Fibroblast of skin of scalp (primary cell): ENCODE measurements at regions not wholly inside any gene's neighbourhood (a gene's known extent, or its start where the extent isn't known, plus 50 kb on each side); places are given as distances from the start of the nearest gene placed in this dataset.
A peak's percentile ranks its signal among the peaks of the same experiment; 100 is the strongest.
"Not testable (repeated sequence)": the region's sequence is repeated elsewhere in the genome, so short reads cannot be mapped to it uniquely, and the experiment has no call there.

Source experiments
- DNase-seq: peaks from one replicate; pipeline ENCODE4 v3.0.0-alpha.2; 2013

DNA sequence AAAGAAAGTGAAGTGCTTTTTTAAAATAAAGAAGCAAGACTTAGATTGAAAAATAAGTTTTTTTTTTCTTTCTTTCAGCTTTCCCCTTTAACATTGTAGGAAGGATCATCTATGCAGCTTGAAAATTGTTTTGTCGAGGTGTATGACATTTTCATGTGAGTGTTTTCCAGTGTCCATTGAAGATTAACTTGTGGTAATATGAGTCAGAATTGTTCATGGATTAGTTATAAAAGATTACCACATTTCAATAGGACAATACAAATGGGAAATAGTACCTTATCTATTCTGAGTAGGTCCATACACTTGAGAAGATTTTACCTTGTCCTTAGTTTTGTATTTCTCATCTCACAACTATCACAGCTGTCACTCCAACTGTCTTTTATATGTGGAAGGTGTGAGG lies 1234.7 kb downstream of the NSUN3 start:
- DNase-seq, result no peak

DNA sequence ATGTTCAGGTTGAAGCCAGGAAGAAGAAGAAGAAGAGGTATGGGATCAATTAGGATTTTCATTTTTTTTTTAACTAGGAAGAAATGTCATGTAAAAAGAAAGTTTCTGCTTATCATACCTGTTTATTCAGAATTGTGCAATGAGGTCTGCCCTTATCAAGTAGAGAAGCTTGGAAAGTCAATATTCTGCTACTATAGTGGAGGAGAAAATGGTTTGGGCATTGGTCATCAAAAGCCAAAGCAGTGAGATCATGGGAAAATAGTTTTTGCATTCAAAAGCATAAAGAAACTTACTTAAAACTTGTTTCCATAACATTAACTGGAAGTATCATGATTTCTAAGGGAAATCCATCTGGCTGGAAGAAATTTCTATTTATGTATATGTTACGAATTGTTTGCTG lies 1239.2 kb downstream of the NSUN3 start:
- DNase-seq, result peak; percentile 75

DNA sequence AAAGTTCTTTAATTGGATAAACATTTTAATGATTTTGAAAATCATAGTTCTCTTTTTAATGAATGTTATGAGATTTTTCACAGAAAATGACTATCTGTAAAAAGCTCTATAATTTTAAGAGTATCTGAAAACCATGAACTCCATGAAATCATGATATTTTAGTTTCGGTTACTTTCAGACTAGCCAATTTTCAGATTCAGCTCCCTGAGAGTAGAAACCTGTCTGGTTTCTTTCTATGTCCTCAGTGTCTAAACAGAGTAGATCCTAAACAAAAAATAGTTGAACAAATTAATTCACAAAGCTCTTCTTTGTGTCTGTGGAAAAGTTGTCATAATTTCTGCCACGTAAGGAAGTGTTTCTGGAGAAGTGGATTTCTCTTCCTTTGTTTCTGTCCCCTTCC lies 1247.7 kb downstream of the NSUN3 start:
- no peak for DNase-seq

DNA sequence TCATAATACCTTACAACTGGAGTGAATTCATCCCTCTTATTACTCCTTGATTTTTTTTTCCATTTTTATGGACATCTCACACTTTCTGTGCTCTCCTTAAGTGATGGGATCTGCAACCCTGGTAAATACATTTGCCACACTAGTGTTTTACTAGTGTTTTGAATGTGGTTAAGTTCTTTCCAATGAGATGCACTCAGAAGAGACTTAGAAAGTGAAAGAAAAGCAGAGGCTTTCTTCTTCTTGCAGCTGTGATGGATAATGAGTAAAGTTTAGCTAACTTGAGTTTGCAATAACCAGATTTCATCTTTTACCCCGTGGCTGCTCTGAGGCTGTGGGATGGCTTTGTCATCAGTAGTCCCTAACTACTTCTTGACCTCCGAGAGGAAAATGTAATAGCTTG lies 1248.4 kb downstream of the NSUN3 start:
- no peak for DNase-seq

DNA sequence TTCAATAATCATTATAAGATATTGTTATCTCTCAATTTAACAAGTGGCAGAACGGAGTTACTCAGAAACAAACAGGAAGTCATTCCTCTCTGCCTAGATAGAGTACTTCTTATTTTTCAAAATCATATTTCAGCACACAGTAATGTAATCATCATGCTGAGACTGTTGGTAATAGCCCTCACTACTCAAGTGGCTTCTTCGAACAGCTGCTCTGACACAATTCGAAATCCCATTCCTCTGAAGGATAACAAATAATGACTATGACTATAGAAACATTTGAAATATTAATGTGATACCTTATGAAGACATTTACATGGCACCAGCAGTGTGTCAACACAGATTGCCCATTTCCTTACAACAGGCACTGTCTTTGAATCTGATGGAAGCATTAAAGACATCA lies 1249.8 kb downstream of the NSUN3 start:
- DNase-seq, result no peak

DNA sequence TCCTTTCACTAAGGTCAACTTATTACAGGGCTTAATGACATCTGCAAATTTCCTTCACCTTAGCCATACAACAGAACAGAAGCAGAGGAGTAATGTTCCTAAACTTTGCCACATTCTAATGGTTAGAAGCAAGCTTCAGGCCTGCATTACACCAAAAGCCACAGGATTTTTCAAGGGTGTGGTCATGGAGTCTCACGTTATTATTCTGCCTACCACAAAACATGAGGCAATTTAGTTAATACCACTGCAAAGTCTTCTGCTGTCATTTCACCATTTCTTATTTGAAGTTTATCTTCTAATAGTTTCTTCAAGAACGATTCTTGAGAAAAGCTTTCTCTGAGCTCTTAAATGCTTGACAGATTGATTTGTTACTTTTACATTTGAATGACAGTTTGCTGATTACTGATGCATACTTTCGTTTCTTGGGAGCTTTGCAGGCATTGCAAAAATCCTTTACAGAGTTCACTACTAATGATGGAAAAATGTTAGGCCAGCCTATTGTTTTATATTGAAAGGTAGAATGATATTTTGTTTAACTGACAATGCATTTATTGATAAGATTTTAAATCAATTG lies 1257.1 kb downstream of the NSUN3 start:
- DNase-seq, result peak; percentile 65

DNA sequence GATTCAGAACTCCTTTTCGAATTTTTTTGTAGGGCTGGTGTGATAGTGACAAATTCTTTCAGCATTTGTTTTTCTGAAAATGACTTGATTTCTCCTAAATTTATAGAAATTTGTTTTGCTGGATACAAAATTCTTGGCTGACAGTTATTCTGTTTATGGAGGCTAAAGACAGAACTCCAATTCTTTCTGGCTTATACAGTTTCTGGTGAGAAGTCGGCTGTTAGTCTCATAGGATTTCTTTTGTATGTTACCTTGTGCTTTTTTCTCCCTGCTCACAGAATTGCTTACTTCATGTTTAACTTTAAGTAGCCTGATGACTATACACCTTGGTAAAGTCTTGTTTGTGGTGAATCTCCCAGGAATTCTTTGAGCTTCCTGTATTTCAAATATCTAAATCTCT lies 1264.6 kb downstream of the NSUN3 start:
- DNase-seq, result no peak

DNA sequence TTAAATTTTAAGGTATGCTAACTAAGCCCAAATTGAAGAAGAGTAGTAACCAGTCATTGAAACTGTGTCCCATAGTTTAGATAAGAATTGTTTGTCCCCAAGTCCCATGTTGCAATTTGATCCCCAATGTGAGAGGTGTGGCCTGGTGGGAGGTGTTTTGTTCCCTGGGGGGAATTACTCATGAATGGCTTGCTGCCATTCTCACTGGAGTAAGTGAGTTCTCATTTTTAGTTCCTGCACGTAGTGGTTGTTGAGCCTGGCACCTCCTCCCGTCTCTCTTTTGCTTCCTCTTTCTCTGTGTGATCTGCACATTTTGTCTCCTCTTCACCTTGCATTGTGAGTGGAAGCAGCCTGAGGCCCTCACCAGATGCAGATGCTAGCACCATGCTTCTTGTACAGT lies 1271.0 kb downstream of the NSUN3 start:
- DNase-seq, result peak; percentile 7

DNA sequence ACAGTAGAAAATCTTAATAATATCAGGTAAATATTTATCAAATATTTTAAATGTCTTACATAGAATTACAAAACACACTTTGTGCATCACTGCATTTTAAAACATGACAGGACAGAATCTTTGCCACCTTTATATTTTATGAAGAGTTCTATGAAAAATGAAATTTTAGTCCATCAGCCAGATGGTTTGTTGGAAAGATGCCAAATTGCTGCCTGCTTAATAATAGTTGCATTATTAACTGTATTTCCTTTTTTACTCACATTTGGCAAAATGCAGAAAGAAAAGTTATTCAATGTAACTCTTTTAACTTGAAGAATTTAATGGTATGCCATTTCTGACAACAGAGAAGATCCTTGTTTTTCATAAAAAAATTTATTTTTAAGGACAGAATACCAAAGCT lies 1271.6 kb downstream of the NSUN3 start:
- DNase-seq, result no peak

DNA sequence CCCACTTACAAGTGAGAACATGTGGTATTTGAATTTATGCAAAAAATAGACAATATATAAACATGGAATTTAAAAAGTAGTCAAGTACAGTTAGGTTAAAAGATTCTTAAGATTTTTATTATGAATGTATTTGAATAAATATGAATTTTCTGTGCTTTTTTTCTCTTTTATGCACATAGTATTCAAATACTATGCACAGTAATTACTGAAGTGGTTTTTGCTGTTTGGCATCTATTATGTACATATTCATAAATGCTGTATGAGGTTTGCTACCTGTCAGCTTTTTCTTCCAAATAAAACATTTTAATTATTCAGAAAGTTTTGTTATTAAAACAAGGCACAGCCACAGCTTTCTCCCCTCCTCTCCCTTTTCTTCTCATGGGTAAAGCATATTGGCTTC lies 1272.7 kb downstream of the NSUN3 start:
- no peak for DNase-seq

DNA sequence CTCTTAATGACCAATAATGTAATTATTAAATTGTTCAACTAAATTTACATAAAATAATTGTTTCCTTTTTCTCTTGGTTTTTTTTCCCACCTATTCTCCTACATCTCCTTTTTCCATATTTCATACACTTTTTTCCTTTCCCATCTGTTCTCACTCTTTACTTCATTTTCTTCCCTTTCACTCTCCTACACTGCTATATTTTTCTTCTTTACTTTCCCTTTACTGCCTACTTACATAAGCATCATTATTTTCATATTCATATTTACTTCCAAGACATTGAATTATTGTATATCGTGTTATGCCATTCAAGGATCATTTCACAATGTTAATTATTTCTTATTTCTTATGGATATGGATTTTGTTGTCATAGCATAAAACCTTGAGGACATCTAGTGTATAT lies 1275.6 kb downstream of the NSUN3 start:
- DNase-seq, result no peak

DNA sequence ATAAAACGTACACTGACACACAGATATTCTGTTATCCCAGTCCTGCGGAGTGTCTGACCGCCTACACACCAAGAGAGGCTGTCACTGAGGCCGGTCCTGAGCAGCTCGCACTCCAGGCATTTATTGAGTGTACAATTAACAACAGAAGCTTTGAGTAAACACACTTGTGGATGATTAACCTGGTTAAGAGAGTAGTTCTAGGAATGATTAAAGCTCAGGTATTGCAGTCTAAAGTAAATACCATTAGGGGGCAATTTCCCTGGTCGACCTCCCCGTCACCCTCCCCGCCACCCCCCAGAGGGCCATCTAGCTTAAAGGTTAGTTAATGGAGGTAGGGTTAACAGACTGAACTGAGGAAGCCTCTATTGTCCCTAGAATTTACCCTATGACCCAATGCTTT lies 1278.5 kb downstream of the NSUN3 start:
- no peak for DNase-seq

DNA sequence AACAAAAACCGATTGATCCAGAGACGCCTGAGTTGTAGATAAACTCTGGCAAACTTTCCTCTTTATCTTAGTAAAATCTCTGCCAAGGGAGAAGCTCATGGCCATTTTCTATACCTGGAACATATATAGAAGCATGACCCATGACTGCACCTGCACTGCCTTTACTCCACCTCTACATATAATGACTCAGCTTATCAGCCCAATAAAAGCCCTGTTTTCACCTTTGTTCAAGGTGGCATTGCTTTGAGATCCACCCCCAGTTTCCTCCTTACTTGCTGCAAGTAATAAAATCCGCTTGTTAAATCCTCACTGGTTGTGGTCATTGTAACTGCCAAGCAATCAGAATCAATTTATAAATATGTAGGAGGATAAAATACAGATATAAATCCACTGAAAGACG lies 1280.4 kb downstream of the NSUN3 start:
- no peak for DNase-seq

DNA sequence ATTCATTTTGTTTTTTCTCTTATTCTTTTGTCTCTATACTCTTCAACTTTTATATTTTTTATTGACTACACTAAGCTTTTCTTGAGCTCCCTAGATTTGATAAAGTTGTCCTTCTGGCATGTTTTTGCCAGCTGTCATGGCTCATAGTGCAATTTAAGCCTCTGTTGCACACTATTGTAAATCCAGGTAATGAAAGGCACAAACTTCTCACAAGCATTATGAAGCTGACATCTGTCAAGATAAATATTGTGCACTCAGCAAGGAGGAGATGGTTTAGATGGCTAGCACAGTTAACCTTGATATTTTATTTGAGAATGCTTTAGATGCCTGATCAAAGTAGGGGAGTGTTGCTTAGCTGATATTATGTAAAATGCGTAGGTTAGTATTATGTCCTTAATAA lies 1280.9 kb downstream of the NSUN3 start:
- DNase-seq, result no peak

DNA sequence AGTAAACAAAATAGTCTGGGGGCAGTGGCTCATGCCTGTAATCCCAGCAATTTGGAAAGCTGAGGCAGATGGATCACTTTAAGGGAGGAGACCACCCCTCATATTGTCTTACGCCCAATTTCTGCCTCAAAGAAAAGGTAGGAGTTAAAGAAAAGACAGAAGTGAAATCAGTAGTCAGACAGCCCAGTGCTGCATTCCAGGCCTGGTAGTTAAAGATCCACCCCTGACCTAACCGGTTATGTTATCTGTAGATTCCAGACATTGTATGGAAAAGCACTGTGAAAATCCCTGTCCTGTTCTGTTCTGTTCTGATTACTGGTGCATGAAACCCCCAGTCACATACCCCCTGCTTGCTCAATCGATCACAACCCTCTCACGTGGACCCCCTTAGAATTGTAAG lies 1285.1 kb downstream of the NSUN3 start:
- DNase-seq, result not testable (repeated sequence)

DNA sequence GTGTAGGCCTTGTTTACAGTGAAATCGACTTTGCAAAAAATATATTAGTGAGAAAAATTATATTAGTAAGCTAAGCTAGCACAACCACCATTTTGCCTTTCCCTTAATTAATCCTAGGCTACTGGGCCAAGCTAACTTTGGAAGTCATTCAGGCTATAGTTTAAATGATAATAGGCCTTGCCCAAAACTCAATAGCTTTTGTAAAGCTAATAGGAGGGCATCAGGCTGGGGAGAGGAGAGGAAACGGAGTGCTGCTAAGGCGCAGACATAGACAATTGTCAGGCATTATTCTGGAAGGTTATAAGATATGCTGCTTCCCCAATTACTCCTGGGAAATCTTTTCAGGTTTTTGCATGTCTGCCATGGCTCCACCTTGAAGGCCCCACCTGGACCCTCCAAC lies 1286.0 kb downstream of the NSUN3 start:
- no peak for DNase-seq

DNA sequence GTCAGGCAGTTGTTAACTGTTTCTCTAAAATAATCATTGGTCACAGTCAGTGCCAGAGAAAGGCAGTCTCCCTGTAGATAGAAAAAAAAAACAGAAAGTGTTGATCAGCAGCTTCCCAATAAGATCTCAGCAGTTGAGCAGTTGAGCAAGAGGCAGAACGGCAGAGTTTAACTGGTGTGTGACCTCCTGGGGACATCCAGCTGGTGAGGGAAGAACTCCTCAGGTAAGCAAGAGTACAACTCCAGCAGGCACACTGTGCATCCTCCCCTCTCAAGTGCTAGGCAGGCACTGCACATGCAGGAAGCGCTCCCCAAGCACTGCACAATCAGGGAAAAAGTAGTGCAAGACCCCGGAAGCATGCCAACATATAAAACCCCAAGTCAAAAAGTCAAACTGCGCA lies 1287.2 kb downstream of the NSUN3 start:
- DNase-seq, result no peak

DNA sequence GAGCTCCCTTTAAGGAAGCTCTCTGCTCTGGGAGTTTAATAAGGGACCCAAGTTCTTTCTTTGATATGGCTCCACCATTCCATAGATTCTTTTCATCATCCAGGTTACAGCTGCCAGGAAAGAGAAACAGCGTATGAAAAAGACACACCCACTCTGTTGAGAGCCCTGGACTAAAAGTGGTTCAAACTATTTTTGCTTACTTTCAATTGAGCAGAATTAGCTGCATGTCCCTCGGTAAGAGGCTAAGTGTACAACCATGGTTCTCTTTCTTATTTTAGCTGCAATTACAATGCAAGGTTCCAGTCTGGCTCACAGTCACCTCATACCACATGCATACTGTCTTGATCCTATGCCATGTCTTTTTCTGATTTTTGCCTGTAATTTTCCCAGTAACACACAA lies 1288.3 kb downstream of the NSUN3 start:
- DNase-seq, result no peak

DNA sequence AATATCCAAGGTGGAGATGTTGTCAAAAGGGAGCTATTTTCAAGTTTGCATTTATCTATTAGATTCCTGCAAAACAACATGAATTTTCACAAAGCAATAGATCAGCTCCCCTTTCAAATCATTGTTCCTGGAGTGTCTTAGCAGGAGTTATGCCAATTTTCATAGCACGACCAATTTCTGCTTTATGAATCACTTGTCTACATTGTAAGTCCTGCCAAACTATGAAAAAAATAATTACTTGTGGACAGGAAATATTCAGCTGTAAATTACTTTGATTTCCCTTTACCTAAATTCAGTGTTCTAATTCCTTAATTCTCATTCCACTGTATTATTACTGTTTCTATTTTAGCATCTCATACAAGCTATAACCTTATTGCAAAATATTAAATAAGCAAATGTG lies 1289.6 kb downstream of the NSUN3 start:
- DNase-seq, result no peak

DNA sequence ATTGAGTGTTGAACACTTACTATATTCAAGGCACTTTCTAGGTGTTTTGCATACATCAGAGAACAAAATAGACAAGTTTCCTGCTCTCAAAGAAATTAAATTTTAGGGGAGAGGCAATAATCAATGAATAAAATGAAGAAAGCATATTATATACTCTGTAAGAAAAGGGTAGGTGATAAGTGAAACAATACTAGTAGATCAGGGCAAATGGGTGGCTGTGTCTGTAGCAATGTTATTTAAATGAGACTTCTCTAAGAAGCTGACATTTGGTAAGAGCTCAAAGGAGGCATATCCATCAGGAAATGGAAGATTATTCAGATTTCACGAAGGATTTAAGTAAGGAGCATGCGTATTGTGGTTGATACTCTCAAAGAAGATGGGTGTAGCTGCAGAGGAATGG lies 1291.6 kb downstream of the NSUN3 start:
- DNase-seq, result no peak

DNA sequence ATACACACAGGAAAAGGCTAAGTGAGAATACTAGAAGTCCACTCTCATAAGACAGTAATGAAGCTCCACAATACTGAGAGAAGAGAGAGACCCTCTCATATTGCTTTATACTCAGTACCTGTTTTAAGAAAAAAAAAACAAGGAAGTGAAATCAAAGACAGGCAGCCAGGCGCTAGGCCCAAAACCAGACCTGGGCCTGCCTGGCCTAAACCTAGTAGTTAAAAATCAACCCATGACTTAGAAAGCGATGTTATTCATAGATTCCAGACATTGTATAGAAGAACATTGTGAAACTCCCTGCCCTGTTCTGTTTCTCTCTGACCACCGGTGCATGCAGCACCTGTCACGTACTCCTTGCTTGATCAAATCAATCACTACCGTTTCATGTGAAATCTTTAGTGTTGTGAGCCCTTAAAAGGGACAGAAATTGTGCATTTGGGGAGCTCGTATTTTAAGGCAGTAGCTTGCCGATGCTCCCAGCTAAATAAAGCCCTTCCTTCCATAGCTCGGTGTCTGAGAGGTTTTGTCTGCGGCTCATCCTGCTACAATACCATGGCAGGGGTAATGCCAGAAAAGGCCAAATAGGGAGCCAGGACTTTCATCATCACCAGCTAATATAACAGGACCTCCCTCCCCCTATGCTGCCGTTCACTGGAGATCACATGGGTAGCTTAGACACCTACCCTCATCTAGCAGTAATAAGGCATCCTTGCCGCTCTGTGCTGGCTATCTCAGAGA lies 1294.1 kb downstream of the NSUN3 start:
- no peak for DNase-seq

DNA sequence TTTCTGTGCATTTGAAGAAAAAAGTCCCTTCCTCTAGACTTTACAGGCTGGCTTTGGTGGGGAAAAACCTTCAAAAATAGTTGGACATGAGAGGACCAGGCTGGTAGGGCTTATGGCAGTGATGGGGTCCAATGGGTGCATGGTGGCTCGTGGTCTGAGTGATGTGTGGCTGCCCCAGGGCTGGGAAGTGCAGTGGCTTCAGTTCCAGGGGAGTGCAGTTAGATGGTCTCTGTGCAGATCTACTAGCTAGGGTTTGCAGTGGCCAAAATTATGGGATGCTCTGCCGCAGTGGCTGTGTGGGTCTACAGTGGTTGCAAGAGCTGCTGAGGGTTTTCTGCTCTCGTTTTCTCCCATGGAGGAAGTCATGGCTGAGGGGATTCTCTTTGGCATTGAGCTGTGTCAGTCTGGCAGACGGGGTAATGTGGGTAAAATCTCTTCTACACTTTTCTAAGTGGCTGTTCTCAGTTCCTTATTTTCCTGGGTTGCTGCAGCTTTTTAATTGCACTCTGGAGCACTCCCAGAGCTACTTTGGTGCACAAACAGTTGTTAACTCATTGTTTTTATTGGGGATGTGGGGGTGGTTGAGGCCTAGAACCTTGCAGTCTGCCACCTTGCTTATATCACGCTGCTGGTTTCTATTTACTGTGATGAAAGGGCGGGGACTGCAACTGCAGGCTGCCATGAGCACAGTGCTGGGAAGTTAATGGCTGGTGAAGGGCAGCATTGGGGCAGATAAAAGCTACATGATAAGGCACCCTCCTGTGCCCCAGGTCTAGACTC lies 1324.6 kb downstream of the NSUN3 start:
- DNase-seq, result no peak

DNA sequence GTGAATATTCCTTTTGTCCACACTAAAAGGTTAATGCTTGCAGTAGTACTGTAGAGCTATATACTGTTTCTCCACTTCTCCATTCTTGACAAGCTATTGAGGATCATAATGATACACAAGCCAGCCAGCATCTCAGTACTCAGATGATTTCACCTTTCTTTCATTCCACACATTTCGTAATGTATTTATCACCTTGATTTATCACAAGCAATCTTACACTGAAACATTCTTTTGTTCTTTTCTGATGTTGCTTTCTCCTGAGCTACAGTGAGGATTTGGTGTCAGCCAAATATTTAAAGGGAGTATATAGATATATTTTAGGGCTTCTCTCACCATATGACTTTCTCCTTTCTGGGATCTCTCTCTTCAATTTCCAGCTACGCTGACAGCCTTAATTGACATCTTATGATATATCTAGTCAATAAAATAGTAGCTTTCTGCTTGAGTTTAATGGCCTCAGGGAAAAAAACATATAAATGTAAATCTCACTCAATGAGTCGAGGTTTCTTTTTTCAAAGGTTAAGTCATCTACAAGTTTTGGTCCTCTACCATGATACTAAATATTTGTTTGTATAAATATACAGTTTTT lies 1327.0 kb downstream of the NSUN3 start:
- no peak for DNase-seq

DNA sequence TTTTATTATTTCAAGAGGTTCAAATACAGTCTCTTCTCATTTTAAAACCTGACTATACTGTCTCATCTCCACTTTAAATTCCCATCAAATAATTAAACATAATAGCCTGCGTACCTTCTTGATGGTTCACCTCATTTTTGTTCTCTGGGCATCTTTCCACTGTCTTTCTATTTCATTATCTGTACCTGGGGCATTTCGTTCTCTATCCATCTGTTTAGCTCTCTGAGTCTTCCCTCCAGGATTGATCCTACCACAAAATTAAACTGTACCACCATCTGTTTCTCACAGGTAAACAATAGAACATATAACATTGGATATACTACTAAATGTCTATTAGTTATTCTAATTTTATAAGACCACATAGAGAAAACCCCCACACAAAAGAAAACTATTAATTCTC lies 1331.4 kb downstream of the NSUN3 start:
- no peak for DNase-seq
